HG02571 (cell line): ENCODE measurements at regions not wholly inside any gene's neighbourhood (a gene's known extent, or its start where the extent isn't known, plus 50 kb on each side); places are given as distances from the start of the nearest gene placed in this dataset.

Experiments used
- ATAC-seq: cut with Tn5 transposase; IDR thresholded peaks from one replicate; pipeline ENCODE4 v1.9.1; 2021; ENCODE audit warnings: mild to moderate bottlenecking, moderate library complexity; ENCODE audit not compliant: unreplicated experiment

- no peak for ATAC-seq
Measured at GRCh38 chr2:158009399-158009798, 92.3 kb upstream of the UPP2 start.

GRCh38 chr2:158006961-158007719 lies 94.5 kb upstream of the UPP2 start:
- ATAC-seq: no peak

DNA sequence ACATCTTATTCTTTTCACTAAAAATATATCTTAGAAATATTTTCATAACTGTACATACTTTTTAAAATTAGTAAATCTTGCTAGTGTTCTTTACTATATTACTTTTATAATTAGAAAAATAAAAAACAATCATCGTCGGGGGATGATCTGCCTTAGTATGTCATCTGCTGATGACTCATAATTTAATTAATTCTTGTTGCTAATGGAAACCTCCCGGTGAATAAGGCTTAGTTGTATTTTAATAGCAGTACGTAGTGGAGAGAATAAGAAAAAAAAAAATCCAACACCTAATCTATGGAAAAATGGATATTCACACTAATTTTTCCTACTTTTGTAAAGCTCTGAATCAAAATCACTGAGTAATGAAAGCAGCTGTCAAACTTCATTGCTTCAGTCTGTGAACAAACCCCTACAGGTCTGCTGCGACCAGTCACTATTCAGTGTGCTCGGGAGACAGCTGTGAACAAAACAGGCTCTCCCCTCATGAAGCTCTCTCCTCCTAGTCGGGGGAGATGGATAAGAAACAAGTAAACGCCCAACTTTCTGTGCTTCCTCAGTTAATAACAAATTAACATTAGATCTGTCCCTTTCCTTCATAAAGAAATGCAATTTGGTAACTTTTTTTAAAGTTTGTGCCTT lies 97.4 kb upstream of the UPP2 start:
- no peak for ATAC-seq

DNA sequence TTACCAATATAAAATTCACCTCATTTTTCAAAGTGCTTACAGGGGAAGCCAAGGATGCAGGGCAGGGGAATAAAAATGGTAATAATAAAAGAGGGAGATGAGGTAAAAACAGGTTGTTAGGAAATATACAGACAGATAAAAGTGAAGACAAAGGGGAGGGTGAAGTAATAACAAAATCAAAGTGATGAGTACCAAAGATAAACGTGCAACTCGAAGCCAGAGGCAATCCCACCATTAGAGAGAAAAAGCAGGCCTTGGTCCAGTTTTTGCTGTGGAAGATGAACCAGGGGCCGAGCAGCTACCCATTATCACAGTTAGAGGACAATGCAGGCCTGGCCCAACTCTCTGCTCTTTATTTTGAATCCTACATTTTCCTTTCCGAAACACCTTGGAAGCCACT lies 99.6 kb upstream of the UPP2 start:
- no peak for ATAC-seq

- ATAC-seq: no peak
Measured at GRCh38 chr2:157996799-157997198, 104.9 kb upstream of the UPP2 start.

GRCh38 chr2:157995117-157995516 lies 106.6 kb upstream of the UPP2 start:
- no peak for ATAC-seq

GRCh38 chr2:157991932-157992331 lies 109.7 kb upstream of the UPP2 start:
- ATAC-seq: no peak

- ATAC-seq: no peak
Measured at GRCh38 chr2:157990173-157990572, 111.5 kb upstream of the UPP2 start.

DNA sequence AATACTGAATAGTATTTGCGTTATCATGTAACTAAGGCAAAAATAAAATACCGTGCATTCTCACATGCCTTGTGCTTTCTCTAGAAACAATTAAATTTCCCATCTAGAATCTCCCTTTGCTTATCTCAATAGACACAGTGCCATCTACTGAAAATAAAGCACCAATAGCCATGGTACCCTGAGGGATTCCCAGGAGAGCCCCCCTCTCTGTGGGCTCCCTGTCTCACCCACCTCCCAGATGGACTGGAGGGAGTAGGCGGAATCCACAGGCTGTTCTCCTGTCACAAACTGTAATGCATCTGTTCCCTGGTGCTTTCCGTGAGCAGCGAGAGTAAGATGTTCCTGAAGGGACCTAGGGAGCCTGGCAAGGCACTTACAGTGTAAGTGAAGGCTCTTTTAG lies 112.4 kb upstream of the UPP2 start:
- no peak for ATAC-seq

GRCh38 chr2:157986761-157987160 lies 110.6 kb upstream of the ACVR1 start:
- no peak for ATAC-seq

- ATAC-seq: no peak
Measured at GRCh38 chr2:157984866-157985265, 108.7 kb upstream of the ACVR1 start.

- ATAC-seq: no peak
Measured at GRCh38 chr2:157980020-157980419, 103.9 kb upstream of the ACVR1 start.

GRCh38 chr2:157971702-157972101 lies 95.6 kb upstream of the ACVR1 start:
- no peak for ATAC-seq

DNA sequence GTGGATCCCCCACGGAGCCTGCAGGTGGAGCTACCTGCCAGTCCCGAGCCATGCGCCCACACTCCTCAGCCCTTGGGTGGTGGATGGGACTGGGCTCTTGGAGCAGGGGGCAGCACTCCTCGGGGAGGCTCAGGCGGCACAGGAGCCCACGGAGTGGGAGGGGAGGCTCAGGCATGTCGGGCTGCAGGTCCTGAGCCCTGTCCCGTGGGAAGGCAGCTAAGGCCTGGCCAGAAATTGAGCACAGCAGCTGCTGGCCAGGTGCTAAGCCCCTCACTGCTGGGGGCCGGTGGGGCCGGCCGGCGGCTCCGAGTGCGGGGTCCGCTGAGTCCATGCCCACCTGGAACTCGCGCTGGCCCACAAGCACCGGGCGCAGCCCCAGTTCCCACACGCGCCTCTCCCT lies 91.7 kb upstream of the ACVR1 start:
- no peak for ATAC-seq

DNA sequence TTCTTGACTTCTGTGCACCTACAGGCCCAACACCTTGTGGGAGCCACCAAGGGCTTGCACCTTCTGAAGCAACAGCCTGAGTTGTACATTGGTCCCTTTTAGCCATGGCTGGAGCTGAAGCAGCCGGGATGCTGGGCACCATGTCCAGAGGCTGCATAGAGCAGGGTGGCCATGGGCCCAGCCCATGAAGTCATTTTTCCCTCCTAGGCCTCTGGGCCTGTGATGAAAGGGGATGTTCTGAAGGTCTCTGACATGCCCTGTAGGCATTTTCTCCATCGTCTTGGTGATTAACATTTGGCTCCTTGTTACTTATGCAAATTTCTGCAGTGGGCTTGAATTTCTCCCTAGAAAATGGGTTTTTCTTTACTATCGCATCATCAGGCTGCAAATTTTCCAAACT lies 83.1 kb upstream of the ACVR1 start:
- no peak for ATAC-seq

- ATAC-seq: no peak
Measured at GRCh38 chr2:157957596-157957995, 81.5 kb upstream of the ACVR1 start.

DNA sequence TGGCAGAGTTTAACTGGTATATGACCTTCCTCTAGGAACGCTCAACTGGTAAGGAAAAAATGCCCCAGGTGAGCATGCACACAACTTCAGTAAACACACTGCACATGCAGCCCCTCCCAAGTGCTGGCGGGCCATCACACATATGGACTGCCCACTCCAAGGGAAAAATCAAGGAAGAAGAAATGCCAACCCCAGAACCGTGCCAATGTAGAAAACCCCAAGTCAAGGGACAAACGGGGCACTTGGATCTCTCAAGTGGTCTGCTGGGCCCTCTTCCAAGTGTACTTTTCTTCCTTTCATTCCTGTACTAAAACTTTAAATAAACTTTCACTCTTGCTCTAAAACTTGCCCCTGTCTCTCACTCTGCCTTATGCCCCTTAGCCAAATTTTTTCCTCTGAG lies 76.4 kb upstream of the ACVR1 start:
- ATAC-seq: no peak

DNA sequence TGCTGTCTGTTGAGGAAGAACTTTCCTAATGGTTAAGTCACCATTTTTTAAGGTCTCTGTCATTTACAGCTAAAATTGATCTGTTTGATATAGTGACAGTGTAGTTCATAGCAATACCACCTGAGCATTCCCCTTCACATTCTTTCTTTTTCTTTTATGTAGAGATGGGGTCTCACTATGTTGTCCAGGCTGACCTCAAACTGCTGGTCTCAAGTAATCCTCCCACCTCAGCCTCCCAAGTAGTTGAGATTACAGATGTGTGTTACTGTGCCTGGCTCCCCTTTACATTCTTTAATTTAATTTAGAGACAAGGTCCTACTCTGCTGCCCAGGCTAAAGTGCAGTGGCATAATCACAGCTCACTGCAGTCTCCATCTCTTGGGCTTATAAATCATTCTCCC lies 72.7 kb upstream of the ACVR1 start:
- no peak for ATAC-seq

DNA sequence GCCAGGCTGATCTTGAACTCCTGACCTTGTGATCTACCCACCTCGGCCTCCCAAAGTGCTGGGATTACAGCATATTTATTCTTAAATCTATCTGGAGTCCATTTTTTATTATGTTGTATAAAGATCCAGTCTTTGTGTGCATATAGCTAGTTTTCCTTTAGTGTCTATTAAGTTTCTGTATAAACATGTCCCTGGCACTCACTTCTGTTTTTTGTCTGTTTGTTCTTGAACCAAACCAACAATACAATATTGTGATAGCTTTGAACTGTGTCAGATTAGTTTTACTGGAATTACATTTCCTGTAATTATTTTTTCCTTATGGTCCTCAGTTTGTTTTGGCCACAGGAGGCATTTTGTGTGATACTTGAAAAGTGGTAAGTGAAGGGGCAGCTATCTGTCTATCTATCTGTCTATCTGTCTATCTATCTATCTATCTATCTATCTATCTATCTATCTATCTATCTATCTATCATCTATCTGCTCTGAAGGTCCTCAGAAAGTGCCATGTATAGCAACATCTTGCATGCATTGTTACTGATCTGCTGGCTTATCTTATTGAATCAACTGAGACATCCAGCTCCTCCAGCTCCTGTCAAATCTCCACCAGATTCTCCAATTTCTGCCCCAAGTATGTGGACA lies 70.9 kb upstream of the ACVR1 start:
- no peak for ATAC-seq

- no peak for ATAC-seq
Measured at GRCh38 chr2:157940024-157940423, 63.9 kb upstream of the ACVR1 start.

GRCh38 chr2:157938556-157938955 lies 62.4 kb upstream of the ACVR1 start:
- no peak for ATAC-seq

DNA sequence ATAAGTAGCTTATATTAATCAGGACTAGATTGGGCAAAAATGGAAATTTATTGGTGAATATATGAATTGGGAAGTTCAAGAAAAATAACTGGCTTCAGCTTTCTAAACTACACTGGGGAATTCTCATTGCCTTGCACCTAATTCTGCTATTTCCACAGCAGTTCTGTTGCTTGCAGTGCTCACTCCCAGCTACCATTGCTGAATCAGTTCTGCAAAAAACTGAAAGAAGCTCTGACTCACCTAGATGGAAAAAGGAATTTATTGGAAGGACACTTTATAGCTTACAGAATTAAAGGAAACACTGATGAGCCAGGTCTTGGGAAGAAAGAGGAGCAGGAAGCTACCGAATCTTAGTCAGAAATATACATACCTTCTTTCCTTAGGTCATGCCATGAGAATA lies 60.3 kb upstream of the ACVR1 start:
- ATAC-seq: no peak
